B cell (primary cell): ENCODE measurements at regions not wholly inside any gene's neighbourhood (a gene's known extent, or its start where the extent isn't known, plus 50 kb on each side); places are given as distances from the start of the nearest gene placed in this dataset.

ENCODE experiments used
- ATAC-seq: fragments of 200-7000 bp; cut with Tn5 transposase; one replicate; pipeline ENCODE4 v1.10.0; 2021; ENCODE audit warnings: low read depth, mild to moderate bottlenecking, moderate number of reproducible peaks, moderate library complexity
- CTCF ChIA-PET: fragments of 350-600 bp; sonication (Branson Sonifier 250); formaldehyde crosslinking; loops from one replicate; lab custom pipeline; 2021; ENCODE audit warnings: antibody characterized with exemption, inconsistent platforms; lab: Charles Lee
- POLR2A ChIA-PET: fragments of 350-600 bp; sonication (Branson Sonifier 250); formaldehyde crosslinking; loops from one replicate; lab custom pipeline; 2021; ENCODE audit warnings: antibody characterized with exemption; lab: Charles Lee
- DNase-seq: peaks from one replicate; pipeline ENCODE4 v3.0.0; 2013
- H2AFZ ChIP-seq: 2 replicates; pipeline ENCODE4 v1.6.1; 2012; ENCODE audit warnings: mild to moderate bottlenecking, low read depth, low read length; ENCODE audit not compliant: insufficient read depth, poor library complexity, severe bottlenecking
- H3K27ac ChIP-seq, 2 donors: 1 replicate in 1 of 2; 2 replicates in 1 of 2; pipeline ENCODE4 v1.5.1; 2012 to 2013; ENCODE audit warnings: low read length in 2 of 2, mild to moderate bottlenecking in 2 of 2, moderate library complexity in 1 of 2
- H3K27me3 ChIP-seq, 4 experiments: fragments of 200-600 bp in 1 of 4; sonication (generic) in 1 of 4; replicated peaks in 1 of 4; 1 replicate in 2 of 4; 2 replicates in 2 of 4; pipeline versions ENCODE4 v1.6.1 to v1.7.0; 2013 to 2016; ENCODE audit warnings: low read length in 3 of 4, mild to moderate bottlenecking in 2 of 4, mixed read lengths in 1 of 4, moderate library complexity in 1 of 4; ENCODE audit not compliant: insufficient read depth in 4 of 4, control insufficient read depth in 3 of 4; ENCODE audit errors: control extremely low read depth in 1 of 4
- H3K36me3 ChIP-seq, 2 experiments: replicated peaks in 1 of 2; 1 replicate in 1 of 2; 2 replicates in 1 of 2; pipeline versions ENCODE4 v1.6.1 to v1.7.1; 2013; ENCODE audit warnings: low read length in 1 of 2; ENCODE audit not compliant: insufficient read depth in 2 of 2, control insufficient read depth in 1 of 2; ENCODE audit errors: control extremely low read depth in 1 of 2, extremely low read depth in 1 of 2
- H3K4me1 ChIP-seq, 2 donors: fragments of 200-600 bp in 1 of 2; sonication (generic) in 1 of 2; 1 replicate in 1 of 2; 2 replicates in 1 of 2; pipeline versions ENCODE4 v1.5.1 to v1.6.1; 2013 to 2017; ENCODE audit warnings: low read length in 2 of 2; ENCODE audit not compliant: control insufficient read depth in 2 of 2, insufficient read depth in 2 of 2
- H3K4me2 ChIP-seq: replicated peaks from 2 replicates; pipeline ENCODE3; 2012; ENCODE audit warnings: mild to moderate bottlenecking, low read depth, low read length; ENCODE audit not compliant: poor library complexity, severe bottlenecking
- H3K4me3 ChIP-seq, 5 experiments: fragments of 200-600 bp in 1 of 5; sonication (generic) in 1 of 5; 1 replicate in 3 of 5; 2 replicates in 2 of 5; pipeline versions ENCODE4 v1.5.1 to v1.7.0; 2011 to 2016; ENCODE audit warnings: low read length in 4 of 5, mild to moderate bottlenecking in 4 of 5, low read depth in 2 of 5, control low read depth in 1 of 5, moderate library complexity in 1 of 5; ENCODE audit not compliant: insufficient read depth in 1 of 5; ENCODE audit errors: control extremely low read depth in 1 of 5, extremely low read depth in 1 of 5
- H3K79me2 ChIP-seq: fragments of 200-600 bp; sonication (generic); one replicate; pipeline ENCODE4 v1.6.0; 2016; ENCODE audit warnings: low read length; ENCODE audit not compliant: control insufficient read depth, insufficient read depth
- H3K9ac ChIP-seq: fragments of 200-600 bp; sonication (generic); 2 replicates; pipeline ENCODE4 v1.6.1; 2017; ENCODE audit warnings: mild to moderate bottlenecking, low read length, moderate library complexity
- H3K9me3 ChIP-seq, 3 donors: one replicate each; pipeline versions ENCODE4 v1.6.1 to v1.7.1; 2013; ENCODE audit warnings: low read length in 2 of 3; ENCODE audit not compliant: control insufficient read depth in 2 of 3, insufficient read depth in 1 of 3; ENCODE audit errors: control extremely low read depth in 1 of 3
- H4K20me1 ChIP-seq: 2 replicates; pipeline ENCODE4 v1.6.0; 2012; ENCODE audit warnings: mild to moderate bottlenecking, low read length; ENCODE audit not compliant: insufficient read depth, control insufficient read depth, poor library complexity, severe bottlenecking
- H3K27ac Mint-ChIP-seq: one replicate; pipeline ENCODE4 v1.8.0; 2021; ENCODE audit warnings: mixed read lengths
- H3K27me3 Mint-ChIP-seq: one replicate; pipeline ENCODE4 v1.8.0; 2021; ENCODE audit warnings: mixed read lengths
- H3K4me1 Mint-ChIP-seq: one replicate; pipeline ENCODE4 v1.8.0; 2021; ENCODE audit warnings: mixed read lengths
- H3K4me3 Mint-ChIP-seq: one replicate; pipeline ENCODE4 v1.8.0; 2021; ENCODE audit warnings: mixed read lengths
- H3K9me3 Mint-ChIP-seq: one replicate; pipeline ENCODE4 v1.8.0; 2022; ENCODE audit warnings: mixed read lengths; ENCODE audit not compliant: insufficient read depth
- EZH2 ChIP-seq: IDR thresholded peaks from 2 replicates; pipeline ENCODE4 v1.6.1; 2012; ENCODE audit warnings: borderline replicate concordance, low read depth, mild to moderate bottlenecking, moderate library complexity, low read length; ENCODE audit not compliant: insufficient read depth, poor library complexity, severe bottlenecking
- WGBS: methylation state at CpG from one replicate; pipeline ENCODE4 v1.1.5; 2013; ENCODE audit warnings: missing lambda C conversion rate; ENCODE audit not compliant: insufficient coverage; 5-methylcytosine and 5-hydroxymethylcytosine counted together
- intact Hi-C: fragments of 100-400 bp; cut with micrococcal nuclease; formaldehyde crosslinking; loops from one replicate; pipeline ENCODE4 v1.10.0; 2022
- TF ChIP-seq, protein P1 (sequence below): fragments of 200-600 bp; IDR thresholded peaks from one replicate; pipeline ENCODE4 v1.8.0; 2022; ENCODE audit warnings: antibody characterized with exemption, mild to moderate bottlenecking

DNA sequence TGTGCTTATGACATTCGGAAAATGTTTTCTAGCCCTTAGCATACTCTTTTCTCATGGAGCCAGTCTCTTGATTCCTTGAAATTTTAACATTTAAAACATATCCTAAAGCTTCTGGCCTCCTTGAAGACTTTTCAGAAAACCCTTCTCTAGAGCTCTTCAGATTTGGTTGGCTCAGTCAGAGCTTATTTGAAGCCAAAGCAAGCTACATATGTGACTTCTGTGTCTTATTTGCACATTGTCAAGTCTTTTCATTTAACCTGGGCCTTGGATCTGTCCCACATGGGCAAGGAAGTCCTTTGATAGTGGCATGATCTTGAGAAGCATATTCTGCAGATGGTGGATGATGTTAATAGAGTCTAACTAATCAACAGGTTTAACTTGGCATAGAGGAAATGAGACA lies 116.5 kb downstream of the LACC1 start:
- 100% methylated on average over 1 of the region's 1 CpG for WGBS
- H3K36me3 ChIP-seq = no peaks in the 10 kb centered on the region

DNA sequence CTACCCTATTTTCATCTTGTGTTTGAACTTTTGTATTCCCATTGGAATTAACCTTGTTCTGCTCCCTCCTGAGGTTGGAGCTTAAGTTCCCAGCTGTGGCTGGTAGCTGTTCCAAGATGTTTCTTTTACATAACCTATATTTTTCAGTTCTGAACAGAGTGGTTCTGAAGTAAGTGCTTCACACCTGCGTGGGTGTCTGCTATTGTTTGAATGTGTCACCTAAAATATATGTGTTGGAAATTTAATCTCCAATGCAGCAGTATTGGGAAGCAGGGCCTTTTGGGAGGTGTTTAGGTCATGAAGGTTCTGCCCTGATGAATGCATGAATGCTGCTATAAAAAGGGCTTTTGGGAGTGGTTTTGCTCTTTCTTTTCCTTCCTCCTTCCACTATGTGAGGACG lies 123.8 kb downstream of the LACC1 start:
- no peak overlapping the region for H3K27ac Mint-ChIP-seq
- H3K27me3 Mint-ChIP-seq = peaks cover 26% of the 10 kb centered on the region
- DNase-seq = no peak
- no peaks in the 10 kb centered on the region for H4K20me1 ChIP-seq
- no peaks in the 10 kb centered on the region for H3K36me3 ChIP-seq
- CTCF ChIA-PET = interaction anchor here (0.5 kb wide), 1 partner anchor 70 kb away, joined by 3 read pairs; no protein-coding TSS in a partner anchor
- H3K9ac ChIP-seq = no peak overlapping the region
- H3K4me3 ChIP-seq = no peak overlapping the region
- no peak overlapping the region for H3K4me3 Mint-ChIP-seq
- peaks cover 0 to 3% (median 1%) of the 10 kb centered on the region in 4 experiments for H3K27me3 ChIP-seq
- WGBS = no CpG with 5 or more reads among the region's 2 CpGs
- POLR2A ChIA-PET = no interaction called here
- ATAC-seq = no peak
- no peaks in the 10 kb centered on the region for H3K4me1 Mint-ChIP-seq
- no peak overlapping the region for H3K4me2 ChIP-seq
- H3K79me2 ChIP-seq = no peaks in the 10 kb centered on the region
- intact Hi-C loops = no loop called here
- TF ChIP-seq, protein P1, sequence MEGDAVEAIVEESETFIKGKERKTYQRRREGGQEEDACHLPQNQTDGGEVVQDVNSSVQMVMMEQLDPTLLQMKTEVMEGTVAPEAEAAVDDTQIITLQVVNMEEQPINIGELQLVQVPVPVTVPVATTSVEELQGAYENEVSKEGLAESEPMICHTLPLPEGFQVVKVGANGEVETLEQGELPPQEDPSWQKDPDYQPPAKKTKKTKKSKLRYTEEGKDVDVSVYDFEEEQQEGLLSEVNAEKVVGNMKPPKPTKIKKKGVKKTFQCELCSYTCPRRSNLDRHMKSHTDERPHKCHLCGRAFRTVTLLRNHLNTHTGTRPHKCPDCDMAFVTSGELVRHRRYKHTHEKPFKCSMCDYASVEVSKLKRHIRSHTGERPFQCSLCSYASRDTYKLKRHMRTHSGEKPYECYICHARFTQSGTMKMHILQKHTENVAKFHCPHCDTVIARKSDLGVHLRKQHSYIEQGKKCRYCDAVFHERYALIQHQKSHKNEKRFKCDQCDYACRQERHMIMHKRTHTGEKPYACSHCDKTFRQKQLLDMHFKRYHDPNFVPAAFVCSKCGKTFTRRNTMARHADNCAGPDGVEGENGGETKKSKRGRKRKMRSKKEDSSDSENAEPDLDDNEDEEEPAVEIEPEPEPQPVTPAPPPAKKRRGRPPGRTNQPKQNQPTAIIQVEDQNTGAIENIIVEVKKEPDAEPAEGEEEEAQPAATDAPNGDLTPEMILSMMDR = no peak
- no peak for TF ChIP-seq EZH2
- no peaks in the 10 kb centered on the region for H3K4me1 ChIP-seq
- no peak overlapping the region for H3K27ac ChIP-seq
- no peak overlapping the region for H2AFZ ChIP-seq
- no peaks in the 10 kb centered on the region for H3K9me3 ChIP-seq
- no peaks in the 10 kb centered on the region for H3K9me3 Mint-ChIP-seq

More for the DNA sequence above, 116.5 kb downstream of the LACC1 start:
- no peak for TF ChIP-seq EZH2
- TF ChIP-seq, protein P1 = no peak
- Histone ChIP-seq H3K9me3 (peaks cover 2 to 12% (median 11%) of the 10 kb centered on the region in 3 donors), H3K27me3 (peaks cover 0 to 6% (median 0%) of the 10 kb centered on the region in 4 experiments), H3K9ac (no peak overlapping the region), H2AFZ (no peak overlapping the region), H3K79me2 (no peaks in the 10 kb centered on the region), H3K4me3 (no peak overlapping the region), H3K4me2 (no peak overlapping the region), H3K4me1 (no peaks in the 10 kb centered on the region), H3K27ac (no peak overlapping the region), H4K20me1 (no peaks in the 10 kb centered on the region)
- intact Hi-C loops = no loop called here
- DNase-seq (no peak), ATAC-seq (no peak)
- peaks cover 12% of the 10 kb centered on the region for H3K27me3 Mint-ChIP-seq
- peaks cover 11% of the 10 kb centered on the region for H3K9me3 Mint-ChIP-seq
- no peak overlapping the region for H3K27ac Mint-ChIP-seq
- no peaks in the 10 kb centered on the region for H3K4me1 Mint-ChIP-seq
- CTCF ChIA-PET = no interaction called here
- no peak overlapping the region for H3K4me3 Mint-ChIP-seq
- POLR2A ChIA-PET = no interaction called here
